ENCODE measurements at regions not wholly inside any gene's neighbourhood (a gene's known extent, or its start where the extent isn't known, plus 50 kb on each side); places are given as distances from the start of the nearest gene placed in this dataset.
A peak's percentile ranks its signal among the peaks of the same experiment; 100 is the strongest.
"Not testable (repeated sequence)": the region's sequence is repeated elsewhere in the genome, so short reads cannot be mapped to it uniquely, and the experiment has no call there.

DNA sequence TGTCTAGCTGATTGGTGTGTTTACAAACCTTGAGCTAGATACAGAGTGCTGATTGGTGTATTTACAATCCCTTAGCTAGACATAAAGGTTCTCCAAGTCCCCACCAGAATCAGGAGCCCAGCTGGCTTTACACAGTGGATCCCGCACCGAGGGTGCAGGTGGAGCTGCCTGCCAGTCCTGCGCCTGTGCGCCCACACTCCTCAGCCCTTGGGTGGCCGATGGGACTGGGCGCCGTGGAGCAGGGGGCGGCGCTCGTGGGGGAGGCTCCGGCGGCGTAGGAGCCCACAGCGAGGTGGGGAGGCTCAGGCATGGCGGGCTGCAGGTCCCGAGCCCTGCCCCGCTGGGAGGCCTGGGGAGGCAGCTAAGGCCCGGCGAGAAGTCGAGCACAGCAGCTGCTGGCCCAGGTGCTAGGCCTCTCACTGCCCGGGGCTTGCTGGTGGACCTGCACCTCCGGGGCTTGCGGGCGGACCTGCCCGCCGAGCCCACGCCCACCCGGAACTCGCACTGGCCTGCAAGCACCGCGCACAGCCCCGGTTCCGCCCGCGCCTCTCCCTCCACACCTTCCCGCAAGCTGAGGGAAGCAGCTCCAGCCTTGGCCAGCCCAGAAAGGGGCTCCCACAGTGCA is 51.0 kb upstream of the CDYL start:
- not testable (repeated sequence) for DNase-seq

DNA sequence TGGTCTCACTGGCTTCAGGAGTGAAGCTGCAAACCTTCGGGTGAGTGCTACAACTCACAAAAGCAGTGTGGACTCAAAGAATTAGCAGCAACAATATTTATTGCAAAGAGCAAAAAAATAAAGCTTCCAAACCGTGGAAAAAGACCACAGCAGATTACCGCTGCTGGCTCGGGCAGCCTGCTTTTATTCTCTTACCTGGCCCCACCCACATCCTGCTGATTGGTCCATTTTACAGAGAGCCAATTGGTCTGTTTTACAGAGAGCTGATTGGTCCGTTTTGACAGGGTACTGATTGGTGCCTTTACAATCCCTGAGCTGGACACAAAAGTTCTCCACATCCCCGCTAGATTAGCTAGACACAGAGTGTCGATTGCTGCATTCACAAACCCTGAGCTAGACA is 51.5 kb upstream of the CDYL start:
- DNase-seq: not testable (repeated sequence)

DNA sequence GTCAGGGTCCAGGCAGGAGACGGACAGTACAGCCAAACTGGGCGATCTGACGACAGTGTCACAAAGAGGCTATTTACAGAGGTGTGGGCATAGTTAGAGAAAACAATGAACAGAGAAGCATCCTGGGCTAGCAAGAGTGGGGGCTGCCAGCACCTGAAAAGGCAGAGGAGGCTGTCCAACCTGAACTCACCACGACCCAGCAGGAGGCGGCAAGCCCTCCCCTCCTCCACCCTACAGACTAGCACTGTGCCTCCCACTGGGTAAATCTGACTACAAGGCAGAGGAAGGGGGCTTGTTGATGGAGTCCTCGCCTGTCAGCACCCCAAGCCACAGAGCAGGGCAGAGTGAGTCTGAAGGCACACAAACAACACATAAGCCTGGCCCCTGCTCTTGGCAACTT is 52.8 kb upstream of the CDYL start:
- no peak for DNase-seq

DNA sequence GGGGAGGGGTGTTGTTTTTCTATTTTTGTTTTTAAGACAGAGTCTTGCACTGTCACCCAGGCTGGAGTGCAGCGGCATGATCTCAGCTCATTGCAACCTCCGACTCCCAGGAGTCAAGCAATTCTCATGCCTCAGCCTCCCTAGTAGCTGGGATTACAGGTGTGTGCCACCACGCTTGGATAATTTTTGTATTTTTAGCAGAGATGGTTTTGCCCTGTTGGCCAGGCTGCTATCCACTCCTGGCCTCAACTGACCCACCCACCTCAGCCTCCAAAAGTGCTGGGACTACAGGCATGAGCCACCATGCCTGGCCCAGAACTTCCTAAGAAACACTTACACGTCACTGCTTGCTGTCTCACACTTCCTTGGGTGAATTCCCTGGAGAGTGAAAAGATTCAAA is 54.8 kb upstream of the CDYL start:
- not testable (repeated sequence) for DNase-seq

DNA sequence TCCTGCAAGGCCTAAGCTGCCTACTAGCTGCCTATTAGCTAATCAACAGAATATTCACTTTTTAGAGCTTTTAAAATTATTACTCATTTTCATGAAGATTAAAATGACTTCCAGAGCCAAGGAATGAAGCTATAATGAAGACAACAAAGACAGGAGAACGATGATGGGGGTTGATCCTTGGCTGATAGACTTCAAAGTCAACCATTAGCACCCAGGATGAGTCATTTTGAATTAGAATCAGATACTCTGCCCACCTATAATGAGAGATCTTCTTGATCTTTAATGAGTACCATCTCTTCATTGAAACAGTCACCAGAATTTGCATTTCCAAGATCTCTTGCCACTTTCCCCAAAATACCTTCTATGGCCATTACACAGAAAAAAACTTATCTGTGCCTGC is 56.7 kb upstream of the CDYL start:
- DNase-seq: no peak

DNA sequence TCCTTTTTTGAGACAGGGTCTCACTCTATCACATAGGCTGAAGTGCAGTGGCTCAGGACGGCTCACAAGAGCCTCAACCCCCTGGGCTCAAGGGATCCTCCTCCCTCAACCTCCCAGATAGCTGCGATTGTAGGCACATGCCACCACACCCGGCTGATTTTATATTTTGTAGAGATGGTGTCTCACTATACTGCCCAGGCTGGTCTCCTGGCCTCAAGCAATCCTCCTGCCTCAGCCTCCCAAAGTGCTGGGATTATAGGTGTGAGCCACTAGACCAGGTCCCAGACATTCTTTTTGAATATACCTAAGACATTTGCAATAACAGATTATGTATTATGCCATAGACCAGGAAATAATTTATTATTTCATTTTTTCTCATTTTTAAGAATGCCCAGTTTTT is 58.3 kb upstream of the CDYL start:
- DNase-seq: no peak

DNA sequence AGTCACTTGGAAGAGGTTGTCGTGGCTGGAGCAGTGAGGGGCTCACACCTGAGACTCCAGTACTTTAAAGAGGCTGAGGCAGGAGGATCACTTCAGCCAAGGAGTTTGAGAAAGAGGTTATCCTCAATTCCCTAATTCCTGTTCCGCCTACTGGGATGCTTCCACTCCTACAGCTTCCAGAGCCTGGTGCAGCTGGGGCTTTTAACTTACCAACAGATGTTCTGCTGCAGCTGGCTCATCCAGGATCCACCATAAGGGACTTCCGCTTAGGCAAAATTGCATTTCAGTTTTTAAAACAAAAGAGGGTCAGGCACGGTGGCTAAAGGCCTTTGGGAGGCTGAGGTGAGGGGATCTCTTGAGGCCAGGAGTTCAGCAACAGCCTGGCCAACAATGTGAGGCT is 59.1 kb upstream of the CDYL start:
- DNase-seq: no peak

DNA sequence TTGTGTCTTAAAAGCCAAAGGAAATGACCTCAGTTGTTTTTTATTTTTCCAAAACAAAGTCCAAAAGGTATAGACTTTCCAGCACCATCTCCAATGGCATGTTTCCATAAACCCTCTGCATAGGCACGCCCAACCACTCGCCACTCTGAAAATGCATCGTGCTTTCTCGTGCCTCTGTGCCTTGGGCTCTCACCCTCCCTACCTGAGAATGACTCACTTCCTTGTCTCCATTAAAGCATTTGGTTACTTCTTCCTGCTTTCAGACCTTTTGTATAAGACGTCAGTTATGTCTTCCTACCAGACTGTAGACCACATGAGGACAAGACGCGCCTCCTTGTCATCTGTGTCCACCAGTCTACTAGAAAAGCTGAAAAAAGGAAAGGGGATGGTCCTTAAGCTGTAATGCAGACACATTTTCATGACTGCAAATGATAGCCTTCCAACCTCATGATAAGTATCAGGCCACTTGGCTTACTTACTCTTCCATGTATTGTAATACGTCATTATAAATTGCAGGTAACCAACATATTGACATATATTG is 61.2 kb upstream of the CDYL start:
- no peak for DNase-seq

DNA sequence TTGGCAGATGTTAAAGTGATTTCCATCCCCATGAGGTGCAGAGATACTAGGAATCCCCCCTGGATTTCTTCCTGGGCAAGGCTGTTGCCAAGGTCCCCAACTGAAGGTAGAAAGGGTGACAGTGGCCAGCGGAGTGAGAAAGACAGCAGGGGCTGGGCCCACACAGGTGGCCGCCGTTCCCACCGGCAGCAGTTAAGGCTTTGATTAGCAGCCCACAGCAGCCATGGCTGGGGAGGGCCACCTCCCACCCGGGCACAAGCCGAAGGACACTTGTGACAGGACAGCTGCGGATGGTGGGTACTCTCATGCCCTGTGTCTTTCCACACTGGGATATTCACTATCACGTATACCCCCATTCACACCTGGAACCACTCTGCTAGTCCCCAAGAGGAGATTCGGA is 63.9 kb upstream of the CDYL start:
- DNase-seq: no peak

DNA sequence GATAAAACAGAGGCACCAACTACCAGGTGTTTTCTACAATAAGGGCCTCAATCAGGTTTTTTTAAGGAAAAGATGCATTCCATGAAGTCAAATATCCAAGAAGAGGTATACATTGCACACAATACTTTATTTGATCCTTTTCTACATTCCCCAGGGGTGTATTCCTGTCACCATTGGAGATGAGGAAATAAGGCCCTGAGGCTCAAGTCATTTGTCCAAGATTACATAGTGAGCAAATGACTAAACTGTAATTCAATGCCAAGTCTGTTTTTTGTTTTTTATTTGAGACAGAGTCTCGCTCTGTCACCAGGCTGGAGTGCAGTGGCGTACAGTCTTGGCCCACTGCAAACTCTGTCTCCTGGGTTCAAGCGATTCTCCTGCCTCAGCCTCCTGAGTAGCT is 69.2 kb upstream of the CDYL start:
- no peak for DNase-seq

DNA sequence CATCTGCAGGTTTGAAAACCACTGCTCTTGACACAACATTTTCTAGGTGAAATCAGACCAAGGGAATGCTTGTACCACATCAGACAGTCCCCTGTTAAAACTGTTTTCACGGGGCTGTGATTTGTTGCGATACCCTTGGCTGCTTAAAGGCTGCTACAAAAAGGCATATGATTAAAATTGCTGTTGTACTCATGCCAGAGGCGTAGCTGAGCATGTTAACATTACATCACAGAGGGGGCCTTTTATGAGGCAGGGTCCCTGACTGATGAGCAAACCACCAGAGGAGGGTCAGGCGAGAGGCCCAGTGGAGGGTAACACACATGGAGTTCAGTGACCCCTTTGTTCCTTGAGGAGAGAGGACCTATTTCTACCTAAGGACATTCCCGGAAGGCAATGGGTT is 70.4 kb upstream of the CDYL start:
- DNase-seq: no peak

DNA sequence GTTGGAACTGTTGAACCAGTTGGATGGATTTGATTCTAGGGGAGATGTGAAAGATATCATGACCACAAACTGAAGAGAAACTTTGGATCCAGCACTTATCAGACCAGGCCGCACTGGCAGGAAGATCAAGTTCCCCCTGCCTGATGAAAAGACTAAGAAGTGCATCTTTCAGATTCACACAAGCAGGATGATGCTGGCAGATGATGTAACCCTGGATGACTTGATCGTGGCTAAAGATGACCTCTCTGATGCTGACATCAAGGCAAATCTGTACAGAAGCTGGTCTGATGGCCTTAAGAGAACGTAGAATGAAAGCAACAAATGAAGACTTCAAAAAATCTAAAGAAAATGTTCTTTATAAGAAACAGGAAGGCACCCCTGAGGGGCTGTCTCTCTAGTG is 72.8 kb upstream of the CDYL start:
- DNase-seq: no peak

DNA sequence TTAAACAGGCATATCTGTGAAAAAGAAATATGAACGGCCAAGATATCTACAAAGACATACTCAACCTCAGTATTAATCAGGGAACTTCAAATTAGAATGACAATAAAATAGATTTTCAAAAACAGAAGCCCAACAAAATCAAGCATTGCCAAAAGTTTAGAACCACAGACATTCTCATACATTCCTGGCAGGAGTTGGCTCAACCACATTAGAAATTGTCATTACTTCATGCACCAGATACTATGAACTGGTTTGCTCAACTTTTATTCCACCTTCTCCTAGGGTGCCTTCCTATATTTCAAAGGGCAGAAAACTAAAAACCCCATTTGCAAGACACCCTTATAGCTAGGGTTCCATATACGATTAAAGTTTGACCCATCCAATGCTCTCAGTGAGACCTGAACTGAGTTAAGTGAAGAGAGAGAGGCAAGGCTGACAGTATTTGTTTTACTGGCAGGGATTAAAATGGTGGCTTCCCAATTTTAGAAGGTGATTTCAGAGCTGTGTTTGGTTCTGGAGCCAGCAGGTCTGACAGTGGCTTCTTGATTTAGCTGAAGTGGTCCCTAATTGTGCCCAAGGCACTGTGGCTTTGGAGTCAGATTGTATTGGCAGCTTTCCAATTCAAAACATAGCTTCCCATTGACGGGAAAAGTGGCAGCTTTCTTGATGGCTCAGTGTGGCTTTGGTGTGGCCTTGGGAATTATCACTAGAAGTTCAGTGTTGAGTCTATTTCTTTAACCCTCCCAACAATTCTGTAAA is 77.1 kb upstream of the CDYL start:
- peak; percentile 5 for DNase-seq

DNA sequence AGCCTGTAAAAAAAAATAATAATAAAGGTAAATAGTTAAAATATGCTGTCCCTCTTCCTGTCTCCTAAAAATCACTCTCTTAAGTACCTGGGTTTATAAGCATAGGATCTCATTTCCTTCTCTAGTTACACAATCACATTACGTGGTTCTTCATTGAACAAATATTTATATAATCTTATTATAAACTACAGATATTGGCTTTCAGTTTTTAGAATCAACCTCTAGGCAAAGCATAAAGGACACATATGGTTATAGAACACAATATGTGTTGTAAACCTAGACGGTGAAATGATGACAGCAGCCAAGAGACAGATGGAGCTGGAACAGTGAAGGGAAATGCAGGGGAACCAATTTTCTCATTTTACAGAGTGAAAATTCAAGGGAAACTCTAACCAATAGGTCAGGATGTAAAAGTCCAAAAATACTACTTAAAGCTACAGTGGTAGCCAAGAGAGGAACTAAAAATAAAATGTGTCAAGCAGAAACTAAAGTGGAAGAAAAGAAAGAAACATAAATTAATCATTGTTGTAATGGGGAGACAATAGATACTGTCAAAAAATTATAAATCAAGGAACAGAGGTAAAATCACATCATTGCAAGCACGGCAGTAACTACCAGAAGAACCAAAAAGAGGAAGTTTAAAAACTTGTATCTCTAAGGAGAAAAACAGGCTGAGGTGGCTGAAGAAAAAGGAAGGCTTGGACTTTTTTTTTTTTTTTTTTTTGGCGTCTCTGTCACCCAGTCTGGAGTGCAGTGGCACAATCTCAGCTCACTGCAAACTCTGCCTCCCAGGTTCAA is 82.8 kb upstream of the CDYL start:
- DNase-seq: no peak

DNA sequence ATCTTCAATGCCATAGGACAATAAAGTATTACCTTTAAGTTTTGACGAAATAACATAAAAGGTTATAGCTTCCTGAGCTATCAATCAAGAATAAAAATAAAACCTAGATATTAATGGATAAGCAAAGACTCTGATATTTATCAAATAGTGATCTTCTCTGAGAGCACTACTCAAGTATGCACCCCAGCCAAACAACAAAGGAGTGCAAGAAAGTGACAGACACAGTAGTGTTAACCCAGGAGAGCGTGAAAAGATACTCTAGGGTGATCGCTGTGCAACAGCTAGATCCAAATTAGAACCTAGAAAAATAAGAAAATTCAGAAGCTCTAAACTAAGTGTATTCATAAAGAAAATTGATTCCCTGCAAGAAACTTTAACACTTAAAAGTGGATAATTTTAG is 83.5 kb upstream of the CDYL start:
- DNase-seq: no peak

DNA sequence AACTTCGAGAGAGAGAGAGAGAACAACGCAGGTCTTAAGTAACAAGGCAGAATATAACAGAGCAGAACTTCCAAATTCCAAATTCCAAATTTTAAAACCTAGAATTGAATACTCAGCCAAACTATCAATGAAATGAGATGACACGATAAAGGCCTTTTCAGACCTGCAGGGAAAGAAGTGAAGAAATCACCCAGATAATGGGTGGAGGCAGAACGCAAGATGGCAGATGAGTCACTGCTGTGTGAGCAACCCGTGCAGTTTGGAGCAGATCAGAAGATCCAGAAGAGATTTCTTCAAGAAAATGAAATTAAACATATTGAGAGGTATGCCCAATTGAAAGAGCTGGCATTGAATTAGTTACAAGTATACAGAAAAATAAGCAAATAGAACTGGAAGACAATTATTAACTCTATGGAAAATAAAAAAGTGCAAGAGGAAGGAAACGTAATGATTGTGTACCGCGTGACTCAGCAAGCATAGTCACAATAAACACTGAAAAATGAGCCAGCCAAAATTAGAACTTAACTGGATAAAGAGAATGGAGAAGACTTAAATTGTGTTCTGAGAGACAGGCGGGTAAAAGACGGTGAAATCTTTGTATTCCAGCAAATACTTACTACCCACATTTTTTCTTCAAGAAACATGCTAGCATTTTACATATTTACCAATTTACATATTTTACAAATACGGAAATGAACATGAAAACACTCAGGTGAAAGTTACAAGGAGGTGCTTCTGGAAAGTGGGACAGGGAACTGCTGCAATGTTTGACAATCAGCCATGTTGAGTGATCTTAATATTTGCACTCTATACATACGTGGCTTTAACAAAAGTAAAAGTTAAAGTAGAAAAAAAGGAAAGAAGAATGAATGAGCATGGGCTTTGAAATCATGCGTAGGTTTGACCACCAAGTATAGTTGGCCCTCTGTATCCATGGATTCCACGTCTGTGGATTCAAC is 87.9 kb upstream of the CDYL start:
- no peak for DNase-seq

DNA sequence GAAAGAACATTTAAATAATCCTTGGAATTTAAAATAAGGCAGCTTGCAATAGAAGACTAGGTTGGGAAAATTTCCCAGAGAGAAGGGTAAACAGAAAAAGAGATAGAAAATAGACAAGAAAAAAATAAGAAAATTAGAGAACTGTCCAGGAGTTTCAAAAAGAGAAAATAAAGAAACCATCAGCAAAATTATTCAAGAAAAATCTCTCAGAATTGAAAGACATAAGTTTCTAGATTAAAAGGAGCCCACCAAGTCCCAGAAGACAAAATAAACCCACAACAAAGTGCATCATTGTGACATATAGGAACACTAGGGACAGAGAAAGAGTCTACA is 88.6 kb upstream of the CDYL start:
- DNase-seq: no peak

DNA sequence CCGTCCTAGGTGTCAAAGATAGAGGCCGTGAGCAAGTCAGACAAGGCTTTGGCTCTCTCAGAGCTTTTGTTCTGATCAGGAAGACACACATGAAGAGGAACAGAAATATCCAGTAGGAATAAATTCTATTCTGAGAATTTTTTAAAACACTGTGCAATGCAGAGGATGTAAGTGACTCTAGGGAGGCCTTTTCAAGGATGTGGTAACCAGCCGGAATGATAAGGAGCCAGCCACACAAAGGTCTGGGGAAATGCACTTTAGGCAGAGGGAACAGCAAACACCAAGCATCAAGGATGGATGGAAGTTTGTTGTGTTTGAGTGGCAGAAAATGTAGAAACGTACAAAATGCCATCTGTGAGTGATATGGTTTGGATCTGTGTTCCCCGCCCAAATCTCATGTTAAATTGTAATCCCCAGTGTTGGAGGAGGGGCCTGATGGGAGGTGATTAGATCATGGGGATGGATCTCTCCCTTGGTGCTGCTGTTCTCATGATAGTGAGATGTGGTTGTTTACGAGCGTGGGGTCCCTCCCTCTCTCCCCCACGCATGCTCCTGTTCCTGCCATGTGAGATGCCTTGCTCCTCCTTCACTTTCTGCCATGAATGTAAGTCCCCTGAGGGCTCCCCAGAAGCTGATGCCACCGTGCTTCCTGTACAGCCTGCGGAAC is 93.6 kb upstream of the CDYL start:
- no peak for DNase-seq

DNA sequence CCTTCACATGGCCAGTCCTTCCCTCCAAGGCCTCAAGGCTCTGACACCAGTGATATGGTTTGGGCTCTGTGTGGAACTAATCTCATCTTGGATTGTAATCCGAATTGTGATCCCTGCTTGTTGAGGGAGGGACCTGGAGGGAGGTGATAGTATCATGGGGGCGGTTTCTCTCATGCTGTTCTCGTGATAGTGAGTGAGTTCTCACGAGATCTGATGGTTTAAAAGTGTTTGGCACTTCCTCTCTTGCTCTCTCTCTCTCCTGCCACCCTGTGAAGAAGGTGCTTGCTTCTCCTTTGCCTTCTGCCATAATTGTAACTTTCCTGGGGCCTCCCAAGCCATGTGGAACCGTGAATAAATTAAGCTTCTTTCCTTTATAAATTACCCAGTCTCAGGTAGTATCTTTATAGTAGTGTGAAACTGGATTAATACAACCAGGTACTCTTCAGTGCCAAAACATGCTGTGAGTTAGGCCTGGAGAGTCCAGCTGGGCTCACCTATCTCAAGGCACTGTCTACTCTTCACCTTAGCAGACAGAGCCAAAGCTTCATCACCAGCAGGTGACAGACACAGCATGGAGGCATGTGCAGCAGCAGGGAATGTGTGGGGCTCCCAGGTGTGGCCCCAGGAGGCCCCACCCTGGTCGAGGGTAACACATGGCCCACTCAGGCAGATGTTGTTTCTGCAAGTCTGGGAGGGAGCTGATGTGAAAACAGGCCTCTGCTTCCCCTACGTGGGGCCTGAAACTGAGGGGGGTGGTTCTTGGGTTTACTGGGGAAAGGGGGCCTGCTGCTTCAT is 97.5 kb upstream of the CDYL start:
- no peak for DNase-seq

DNA sequence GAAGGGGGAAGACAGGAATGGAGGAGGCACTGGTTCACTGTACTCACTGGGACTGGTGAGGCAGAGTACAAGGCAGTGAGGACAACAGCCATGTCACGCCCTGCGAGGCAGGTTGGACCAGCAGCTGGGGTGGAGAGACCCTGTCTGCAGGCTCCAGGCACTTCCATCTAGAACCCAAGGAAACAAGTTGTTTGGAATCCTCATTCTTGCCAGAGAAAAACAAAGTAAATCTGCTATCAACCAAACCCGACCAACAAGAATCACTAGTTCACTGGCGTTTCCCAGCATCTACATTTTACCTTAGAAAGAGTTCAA is 98.5 kb upstream of the CDYL start:
- no peak for DNase-seq

DNA sequence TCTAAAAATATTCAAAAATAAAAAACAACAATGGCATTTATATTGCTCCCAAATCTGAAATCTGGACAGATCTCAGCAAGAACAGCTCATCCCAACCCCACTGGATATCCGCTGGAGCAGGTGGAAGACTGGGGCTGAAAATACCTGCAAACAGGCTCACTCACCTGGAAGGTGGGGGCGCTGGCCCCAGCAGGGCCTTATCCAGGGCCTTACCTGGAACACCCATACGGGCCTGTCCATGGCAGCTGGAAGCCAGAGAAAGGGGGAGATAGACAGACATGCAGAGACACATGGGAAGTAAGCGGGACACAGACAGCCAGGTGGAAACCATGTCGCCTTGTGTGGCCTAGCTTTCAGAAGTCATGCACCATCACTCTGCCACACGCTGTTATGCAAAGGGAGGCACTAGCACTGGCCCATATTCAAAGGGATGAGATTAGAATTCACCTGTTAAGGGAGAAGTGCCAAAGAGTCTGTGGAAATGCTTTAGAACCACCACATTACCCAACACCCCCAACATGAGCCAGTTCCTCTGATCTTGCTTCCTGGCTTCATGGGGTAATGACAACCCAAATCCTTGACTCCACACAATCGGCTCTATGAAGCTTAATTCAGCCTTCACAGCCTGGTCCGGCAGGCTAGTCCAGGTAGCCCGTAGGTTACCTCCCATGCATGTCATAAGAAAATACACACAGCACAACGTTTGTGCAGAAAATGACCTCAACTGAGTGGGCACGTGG is 99.0 kb upstream of the CDYL start:
- DNase-seq: no peak
